ENCODE measurements at regions not wholly inside any gene's neighbourhood (a gene's known extent, or its start where the extent isn't known, plus 50 kb on each side); places are given as distances from the start of the nearest gene placed in this dataset.

DNA sequence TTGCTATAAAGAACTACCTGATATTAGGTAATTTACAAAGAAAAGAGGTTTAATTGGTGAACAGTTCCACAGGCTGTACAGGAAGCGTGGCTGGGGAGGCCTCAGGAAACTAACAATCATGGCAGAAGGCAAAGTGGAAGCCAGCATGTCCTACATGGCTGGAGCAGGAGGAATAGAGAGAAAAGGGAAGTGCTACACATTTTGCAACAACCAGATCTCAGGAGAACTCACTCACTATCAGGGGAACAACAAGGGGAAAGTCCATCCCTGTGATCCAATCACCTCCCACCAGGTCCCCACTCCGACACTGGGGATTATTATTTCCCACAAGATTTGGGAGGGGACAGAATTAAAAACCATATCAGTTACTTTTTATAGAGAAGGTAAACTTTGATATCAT lies 273.5 kb upstream of the MMADHC start:
- Histone ChIP-seq H2AFZ (ENCODE audit: low read depth, low read length) (no peak overlapping the region), H3K9me3 (replicated peaks; ENCODE audit: control insufficient read depth, insufficient read depth, low read length) (no peaks in the 10 kb centered on the region), H3K27ac (ENCODE audit: insufficient read depth, low read depth, low read length) (no peak overlapping the region), H3K79me2 (ENCODE audit: control insufficient read depth, insufficient read depth, low read length) (no peaks in the 10 kb centered on the region), H3K27me3 (ENCODE audit: control insufficient read depth in 2 of 2, insufficient read depth in 2 of 2, low read length in 2 of 2) (no peaks in the 10 kb centered on the region), H3K4me1 (ENCODE audit: control insufficient read depth, extremely low read depth, insufficient read depth, low read length) (peaks cover 36% of the 10 kb centered on the region), H3K36me3 (ENCODE audit: control insufficient read depth in 2 of 2, extremely low read depth in 1 of 2, insufficient read depth in 2 of 2, low read length in 2 of 2) (no peaks in the 10 kb centered on the region), H3K9me1 (replicated peaks; ENCODE audit: control insufficient read depth, extremely low read depth, insufficient read depth, low read length) (no peaks in the 10 kb centered on the region), H4K20me1 (replicated peaks; ENCODE audit: control insufficient read depth, extremely low read depth, insufficient read depth, low read length) (no peaks in the 10 kb centered on the region), H3K4me3 (replicated peaks in 1 of 3; ENCODE audit: insufficient read depth in 1 of 3, low read depth in 1 of 3, low read length in 3 of 3) (no peak overlapping the region), H3K9ac (replicated peaks; ENCODE audit: extremely low read depth, insufficient read depth, low read length) (no peak overlapping the region), H3K4me2 (ENCODE audit: insufficient read depth, low read length) (no peak overlapping the region)
- no TSS peak for BruUV-seq (replicated peaks)
- no peak for TF ChIP-seq MYC (IDR thresholded peaks at IDR 0.05; ENCODE audit: low read depth, low read length)
- no peak for TF ChIP-seq POLR2AphosphoS5 (IDR thresholded peaks at IDR 0.05; ENCODE audit: insufficient read depth, low read depth, low read length)
- no peak for TF ChIP-seq JUN (IDR thresholded peaks at IDR 0.05; ENCODE audit: borderline replicate concordance, insufficient read depth, insufficient read length, low read depth)
- TF ChIP-seq GATA2 (IDR thresholded peaks at IDR 0.05; ENCODE audit: insufficient read depth, insufficient read length, low read depth, low read length) = no peak
- TF ChIP-seq FOS (IDR thresholded peaks at IDR 0.05; ENCODE audit: borderline replicate concordance, insufficient read depth, low read length) = no peak
- no peak for TF ChIP-seq EZH2 (IDR thresholded peaks at IDR 0.05; ENCODE audit: borderline replicate concordance, low read depth, low read length, severe bottlenecking)
- TF ChIP-seq POLR2A (IDR thresholded peaks at IDR 0.05; ENCODE audit: low read depth, low read length) = no peak
- TF ChIP-seq, protein P1, sequence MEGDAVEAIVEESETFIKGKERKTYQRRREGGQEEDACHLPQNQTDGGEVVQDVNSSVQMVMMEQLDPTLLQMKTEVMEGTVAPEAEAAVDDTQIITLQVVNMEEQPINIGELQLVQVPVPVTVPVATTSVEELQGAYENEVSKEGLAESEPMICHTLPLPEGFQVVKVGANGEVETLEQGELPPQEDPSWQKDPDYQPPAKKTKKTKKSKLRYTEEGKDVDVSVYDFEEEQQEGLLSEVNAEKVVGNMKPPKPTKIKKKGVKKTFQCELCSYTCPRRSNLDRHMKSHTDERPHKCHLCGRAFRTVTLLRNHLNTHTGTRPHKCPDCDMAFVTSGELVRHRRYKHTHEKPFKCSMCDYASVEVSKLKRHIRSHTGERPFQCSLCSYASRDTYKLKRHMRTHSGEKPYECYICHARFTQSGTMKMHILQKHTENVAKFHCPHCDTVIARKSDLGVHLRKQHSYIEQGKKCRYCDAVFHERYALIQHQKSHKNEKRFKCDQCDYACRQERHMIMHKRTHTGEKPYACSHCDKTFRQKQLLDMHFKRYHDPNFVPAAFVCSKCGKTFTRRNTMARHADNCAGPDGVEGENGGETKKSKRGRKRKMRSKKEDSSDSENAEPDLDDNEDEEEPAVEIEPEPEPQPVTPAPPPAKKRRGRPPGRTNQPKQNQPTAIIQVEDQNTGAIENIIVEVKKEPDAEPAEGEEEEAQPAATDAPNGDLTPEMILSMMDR (IDR thresholded peaks at IDR 0.05; ENCODE audit: extremely low read depth in 1 of 2, insufficient read depth in 1 of 2, low read depth in 1 of 2, low read length in 2 of 2) = no peak
- TF ChIP-seq, protein P2, sequence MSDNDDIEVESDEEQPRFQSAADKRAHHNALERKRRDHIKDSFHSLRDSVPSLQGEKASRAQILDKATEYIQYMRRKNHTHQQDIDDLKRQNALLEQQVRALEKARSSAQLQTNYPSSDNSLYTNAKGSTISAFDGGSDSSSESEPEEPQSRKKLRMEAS (IDR thresholded peaks at IDR 0.05; ENCODE audit: insufficient read depth, insufficient read length) = no peak
- dilution Hi-C loops (cut with MboI; ENCODE audit: extremely low pct_ligation_motif_present, low sequenced_read_pairs) (no loop called here), intact Hi-C loops (cut with micrococcal nuclease) (loop anchor here (5.0 kb wide), 1 partner anchor 281 kb away; no protein-coding TSS in a partner anchor)
- ChIA-PET POLR2A (no interaction called here), CTCF (no interaction called here)
- FAIRE-seq = no peak
- DNase-seq (ENCODE audit: low read depth, low spot score) = no peak
